IPS DF 6.9 (cell line): ENCODE measurements at regions not wholly inside any gene's neighbourhood (a gene's known extent, or its start where the extent isn't known, plus 50 kb on each side); places are given as distances from the start of the nearest gene placed in this dataset.

Experiments
- DNase-seq: peaks from one replicate; pipeline ENCODE4 v3.0.0-alpha.2; 2013; ENCODE audit warnings: low read depth, low spot score
- H3K27ac ChIP-seq: one replicate; pipeline ENCODE4 v1.5.1; 2013; ENCODE audit warnings: low read length, control low read depth
- H3K27me3 ChIP-seq: 2 replicates; pipeline ENCODE4 v1.6.1; 2013; ENCODE audit warnings: mild to moderate bottlenecking, low read length; ENCODE audit not compliant: control insufficient read depth, insufficient read depth
- H3K36me3 ChIP-seq: 2 replicates; pipeline ENCODE4 v1.6.1; 2013; ENCODE audit warnings: low read length; ENCODE audit not compliant: control insufficient read depth, insufficient read depth
- H3K4me1 ChIP-seq: 2 replicates; pipeline ENCODE4 v1.6.1; 2013; ENCODE audit warnings: low read length; ENCODE audit not compliant: control insufficient read depth, insufficient read depth
- H3K4me3 ChIP-seq: 2 replicates; pipeline ENCODE4 v1.5.1; 2013; ENCODE audit warnings: mild to moderate bottlenecking, low read length
- H3K9me3 ChIP-seq: 2 replicates; pipeline ENCODE4 v1.6.1; 2013; ENCODE audit warnings: low read length, inconsistent platforms; ENCODE audit not compliant: control insufficient read depth, insufficient read depth
- WGBS: extraction: QIAGEN DNeasy Blood & Tissue Kit; methylation state at CpG from one replicate; pipeline ENCODE4 v1.1.7; 2013; ENCODE audit warnings: mixed read lengths, missing lambda C conversion rate; ENCODE audit not compliant: insufficient read length, insufficient coverage; 5-methylcytosine and 5-hydroxymethylcytosine counted together

- Histone ChIP-seq H3K9me3 (no peaks in the 10 kb centered on the region), H3K4me3 (no peak overlapping the region), H3K27me3 (no peaks in the 10 kb centered on the region), H3K36me3 (no peaks in the 10 kb centered on the region), H3K27ac (no peak overlapping the region), H3K4me1 (no peaks in the 10 kb centered on the region)
- WGBS = no CpG with 5 or more reads among the region's 2 CpGs
- no peak for DNase-seq
These were observed 98.9 kb upstream of the NTRK2 start for GRCh38 chr9:84570482-84571154.

DNA sequence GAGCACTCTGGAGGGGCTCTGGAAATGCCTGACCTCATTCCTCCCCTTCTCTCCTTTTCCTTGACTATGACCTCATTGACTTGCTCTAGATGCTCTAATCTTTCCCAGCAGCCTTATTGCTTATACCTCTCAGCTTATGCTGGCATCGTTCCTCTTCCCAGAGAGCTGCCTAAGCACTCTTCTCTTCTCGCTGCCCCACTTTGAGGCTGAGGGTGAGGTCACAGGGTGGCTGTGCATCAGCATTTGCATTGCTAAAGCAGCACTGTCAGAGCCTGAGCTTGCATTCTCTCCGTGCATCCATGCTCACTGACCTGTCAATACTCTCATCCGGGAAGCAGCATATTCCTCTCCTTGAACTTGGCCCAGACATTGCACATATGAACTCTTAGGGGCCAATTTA, 96.4 kb upstream of the NTRK2 start:
- WGBS = no CpG with 5 or more reads among the region's 4 CpGs
- Histone ChIP-seq H3K4me1 (no peaks in the 10 kb centered on the region), H3K9me3 (no peaks in the 10 kb centered on the region), H3K27ac (no peak overlapping the region), H3K27me3 (no peaks in the 10 kb centered on the region), H3K4me3 (no peak overlapping the region), H3K36me3 (no peaks in the 10 kb centered on the region)
- DNase-seq = peak; percentile 9

DNA sequence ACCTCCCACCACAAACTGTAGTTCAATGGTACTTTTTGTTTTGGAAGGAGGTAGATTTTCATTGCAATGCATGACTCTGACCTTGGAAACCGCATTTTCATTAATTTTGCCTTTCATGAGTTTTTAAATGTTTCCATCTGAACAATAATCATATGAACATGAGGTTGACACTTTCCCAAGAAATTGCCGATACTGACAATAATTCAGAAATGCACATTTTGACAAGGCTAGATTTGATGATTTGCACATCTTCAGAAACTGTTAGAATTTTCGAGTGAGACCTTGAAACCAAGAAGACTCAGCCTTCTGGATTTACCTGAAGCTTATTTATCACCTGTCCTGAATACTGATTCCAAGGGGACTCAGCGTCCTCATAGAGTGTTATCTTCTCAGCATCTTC, 93.8 kb upstream of the NTRK2 start:
- Histone ChIP-seq H3K4me3 (no peak overlapping the region), H3K27ac (no peak overlapping the region), H3K9me3 (no peaks in the 10 kb centered on the region), H3K27me3 (no peaks in the 10 kb centered on the region), H3K36me3 (no peaks in the 10 kb centered on the region), H3K4me1 (no peaks in the 10 kb centered on the region)
- no peak for DNase-seq
- WGBS = no CpG with 5 or more reads among the region's 4 CpGs

- no CpG with 5 or more reads among the region's 2 CpGs for WGBS
- no peaks in the 10 kb centered on the region for H3K36me3 ChIP-seq
These were observed 85.7 kb upstream of the NTRK2 start for GRCh38 chr9:84583866-84584265.

DNA sequence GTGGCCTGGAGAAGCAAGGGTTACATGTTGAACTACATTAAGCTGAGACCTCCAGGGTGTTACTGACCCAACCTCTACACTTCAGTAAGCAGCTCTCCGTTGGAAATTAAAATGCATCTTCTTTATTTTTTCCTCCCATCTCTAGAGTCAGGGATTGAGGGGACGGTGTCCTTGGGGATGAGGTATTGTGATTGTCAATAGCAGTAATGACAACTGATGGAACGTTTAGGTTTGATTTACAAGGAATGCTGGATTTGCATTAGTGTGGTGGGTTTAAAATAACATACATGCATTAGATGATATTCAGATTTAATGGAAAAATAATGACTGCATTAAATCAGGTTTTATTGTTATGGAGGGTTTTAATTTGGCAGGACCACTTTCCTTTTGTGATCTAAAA, 82.9 kb upstream of the NTRK2 start:
- Histone ChIP-seq H3K4me3 (no peak overlapping the region), H3K36me3 (no peaks in the 10 kb centered on the region), H3K27ac (no peak overlapping the region), H3K9me3 (no peaks in the 10 kb centered on the region), H3K27me3 (no peaks in the 10 kb centered on the region), H3K4me1 (no peaks in the 10 kb centered on the region)
- DNase-seq = no peak
- WGBS = no CpG with 5 or more reads among the region's 3 CpGs

More at GRCh38 chr9:84583866-84584265, 85.7 kb upstream of the NTRK2 start:
- DNase-seq = no peak
- no peaks in the 10 kb centered on the region for H3K9me3 ChIP-seq
- H3K4me1 ChIP-seq = no peaks in the 10 kb centered on the region
- H3K27me3 ChIP-seq = no peaks in the 10 kb centered on the region
- H3K4me3 ChIP-seq = no peak overlapping the region
- H3K27ac ChIP-seq = no peak overlapping the region

GRCh38 chr9:84587153-84587552, 82.4 kb upstream of the NTRK2 start:
- WGBS = no CpG with 5 or more reads among the region's 3 CpGs
- Histone ChIP-seq H3K27ac (no peak overlapping the region), H3K9me3 (no peaks in the 10 kb centered on the region), H3K4me1 (no peaks in the 10 kb centered on the region), H3K27me3 (no peaks in the 10 kb centered on the region), H3K4me3 (no peak overlapping the region), H3K36me3 (no peaks in the 10 kb centered on the region)
- no peak for DNase-seq

DNA sequence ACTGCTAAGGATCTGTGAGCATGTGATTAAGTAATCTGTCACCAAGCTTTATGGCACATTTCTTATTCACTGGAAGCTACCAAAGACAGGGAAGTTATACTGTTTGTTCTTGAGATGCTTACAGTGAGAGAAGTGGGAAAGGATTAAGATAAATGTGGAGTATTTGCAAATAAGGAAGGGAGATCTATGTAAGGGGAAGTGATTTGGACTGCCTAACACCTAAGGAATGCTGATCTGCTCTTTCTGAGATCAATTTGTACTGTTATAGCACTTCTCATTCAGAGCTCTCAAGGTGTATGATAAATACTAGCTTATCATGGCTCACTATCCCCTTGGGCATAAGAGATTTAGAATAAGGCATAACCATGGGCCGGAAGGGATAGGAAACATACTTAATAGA, 80.0 kb upstream of the NTRK2 start:
- no peak for DNase-seq
- Histone ChIP-seq H3K27ac (no peak overlapping the region), H3K9me3 (no peaks in the 10 kb centered on the region), H3K4me3 (no peak overlapping the region), H3K27me3 (no peaks in the 10 kb centered on the region), H3K36me3 (no peaks in the 10 kb centered on the region), H3K4me1 (no peaks in the 10 kb centered on the region)
- WGBS = no CpG with 5 or more reads among the region's 1 CpG

DNA sequence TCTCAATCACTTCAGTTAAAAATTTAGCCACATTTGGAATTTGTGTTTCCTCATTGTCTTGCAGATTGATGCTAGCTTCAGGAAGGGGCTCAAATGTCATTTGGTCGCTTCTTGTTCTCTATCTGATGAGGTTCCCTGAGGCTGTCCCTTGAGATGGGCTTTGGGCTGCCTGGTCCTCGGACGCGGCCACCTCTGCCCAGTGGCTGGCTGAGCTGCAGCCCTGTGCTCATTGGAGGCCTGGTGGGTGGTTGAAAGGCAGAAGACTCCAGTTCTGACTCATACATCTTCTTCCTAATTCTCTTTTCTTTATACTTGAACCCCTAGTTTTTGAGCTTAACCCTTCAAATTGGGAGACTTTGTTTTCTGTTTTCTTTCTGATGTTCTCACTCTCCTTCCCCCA, 78.8 kb upstream of the NTRK2 start:
- Histone ChIP-seq H3K4me3 (no peak overlapping the region), H3K4me1 (no peaks in the 10 kb centered on the region), H3K36me3 (no peaks in the 10 kb centered on the region), H3K27me3 (no peaks in the 10 kb centered on the region), H3K27ac (no peak overlapping the region), H3K9me3 (no peaks in the 10 kb centered on the region)
- no CpG with 5 or more reads among the region's 4 CpGs for WGBS
- no peak for DNase-seq

GRCh38 chr9:84592918-84593317, 76.6 kb upstream of the NTRK2 start:
- no peak overlapping the region for H3K4me3 ChIP-seq
- no peaks in the 10 kb centered on the region for H3K27me3 ChIP-seq
- no peaks in the 10 kb centered on the region for H3K4me1 ChIP-seq
- WGBS = no CpG with 5 or more reads among the region's 4 CpGs
- DNase-seq = no peak
- no peak overlapping the region for H3K27ac ChIP-seq
- H3K36me3 ChIP-seq = no peaks in the 10 kb centered on the region
- H3K9me3 ChIP-seq = no peaks in the 10 kb centered on the region

GRCh38 chr9:84593352-84593751, 76.2 kb upstream of the NTRK2 start:
- Histone ChIP-seq H3K4me1 (no peaks in the 10 kb centered on the region), H3K27me3 (no peaks in the 10 kb centered on the region), H3K4me3 (no peak overlapping the region), H3K27ac (no peak overlapping the region), H3K9me3 (no peaks in the 10 kb centered on the region), H3K36me3 (no peaks in the 10 kb centered on the region)
- WGBS = no CpG with 5 or more reads among the region's 4 CpGs
- no peak for DNase-seq

DNA sequence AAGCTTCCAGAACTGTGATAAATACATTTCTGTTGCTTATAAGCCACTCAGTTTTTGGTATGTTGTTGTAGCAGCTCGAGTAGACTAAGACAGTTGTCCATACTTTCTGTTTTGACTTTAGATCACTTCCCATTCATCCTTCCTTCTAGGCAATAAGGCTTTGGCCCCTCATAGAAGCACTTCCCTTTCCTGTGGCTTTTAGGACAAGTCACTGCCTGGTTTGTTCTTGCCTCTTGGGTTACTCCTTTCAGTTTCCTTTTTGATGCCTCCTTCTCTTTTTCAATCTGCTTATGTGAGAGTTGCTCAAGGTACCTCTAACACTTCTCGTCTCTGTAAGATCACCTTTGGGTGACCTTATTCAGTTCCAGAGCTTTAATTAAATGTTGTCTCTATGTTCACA, 72.4 kb upstream of the NTRK2 start:
- DNase-seq = no peak
- WGBS = no CpG with 5 or more reads among the region's 2 CpGs
- no peak overlapping the region for H3K4me3 ChIP-seq
- H3K27ac ChIP-seq = no peak overlapping the region
- no peaks in the 10 kb centered on the region for H3K36me3 ChIP-seq
- H3K27me3 ChIP-seq = no peaks in the 10 kb centered on the region
- H3K4me1 ChIP-seq = no peaks in the 10 kb centered on the region
- H3K9me3 ChIP-seq = no peaks in the 10 kb centered on the region
